GM18858 (cell line): ENCODE measurements at regions not wholly inside any gene's neighbourhood (a gene's known extent, or its start where the extent isn't known, plus 50 kb on each side); places are given as distances from the start of the nearest gene placed in this dataset.
"Not testable (repeated sequence)": the region's sequence is repeated elsewhere in the genome, so short reads cannot be mapped to it uniquely, and the experiment has no call there.

Experiments used
- ATAC-seq: cut with Tn5 transposase; IDR thresholded peaks from one replicate; pipeline ENCODE4 v1.9.1; 2021; ENCODE audit not compliant: unreplicated experiment

- no peak for ATAC-seq
These were observed 900.3 kb upstream of the ROBO1 start for GRCh38 chr3:80668100-80668499.

- ATAC-seq, result no peak
These were observed 895.6 kb upstream of the ROBO1 start for GRCh38 chr3:80663426-80663825.

GRCh38 chr3:80655216-80655615 is 887.4 kb upstream of the ROBO1 start:
- no peak for ATAC-seq

GRCh38 chr3:80649170-80649569 is 881.4 kb upstream of the ROBO1 start:
- no peak for ATAC-seq

GRCh38 chr3:80643421-80643820 is 875.6 kb upstream of the ROBO1 start:
- no peak for ATAC-seq

GRCh38 chr3:80618295-80619256 is 850.8 kb upstream of the ROBO1 start:
- no peak for ATAC-seq

GRCh38 chr3:80612366-80612765 is 844.6 kb upstream of the ROBO1 start:
- ATAC-seq, result no peak

GRCh38 chr3:80608072-80608471 is 840.3 kb upstream of the ROBO1 start:
- ATAC-seq, result not testable (repeated sequence)

GRCh38 chr3:80606073-80606472 is 838.3 kb upstream of the ROBO1 start:
- ATAC-seq, result no peak

- ATAC-seq, result no peak
These were observed 833.7 kb upstream of the ROBO1 start for GRCh38 chr3:80601479-80601878.

GRCh38 chr3:80592792-80593191 is 825.0 kb upstream of the ROBO1 start:
- ATAC-seq, result no peak

- no peak for ATAC-seq
These were observed 818.5 kb upstream of the ROBO1 start for GRCh38 chr3:80586338-80586737.

- no peak for ATAC-seq
These were observed 812.3 kb upstream of the ROBO1 start for GRCh38 chr3:80580146-80580545.

- ATAC-seq, result no peak
These were observed 796.6 kb upstream of the ROBO1 start for GRCh38 chr3:80564391-80564790.

GRCh38 chr3:80559701-80560100 is 791.9 kb upstream of the ROBO1 start:
- no peak for ATAC-seq

- ATAC-seq, result no peak
These were observed 789.0 kb upstream of the ROBO1 start for GRCh38 chr3:80556763-80557162.

GRCh38 chr3:80554304-80554703 is 786.5 kb upstream of the ROBO1 start:
- ATAC-seq, result no peak

GRCh38 chr3:80553211-80553610 is 785.4 kb upstream of the ROBO1 start:
- no peak for ATAC-seq

GRCh38 chr3:80550174-80550573 is 782.4 kb upstream of the ROBO1 start:
- no peak for ATAC-seq

- no peak for ATAC-seq
These were observed 781.4 kb upstream of the ROBO1 start for GRCh38 chr3:80549173-80549572.

- ATAC-seq, result no peak
These were observed 775.4 kb upstream of the ROBO1 start for GRCh38 chr3:80543154-80543553.

- ATAC-seq, result no peak
These were observed 774.7 kb upstream of the ROBO1 start for GRCh38 chr3:80542456-80542855.

- ATAC-seq, result no peak
These were observed 769.9 kb upstream of the ROBO1 start for GRCh38 chr3:80537680-80538079.
